Hematopoietic multipotent progenitor cell treated with erythropoietin and hydrocortisone succinate and interleukin-3 and kit ligand, for 15 days (in vitro differentiated cells): ENCODE measurements at regions not wholly inside any gene's neighbourhood (a gene's known extent, or its start where the extent isn't known, plus 50 kb on each side); places are given as distances from the start of the nearest gene placed in this dataset.

Experiments used
- DNase-seq: peaks from one replicate; pipeline ENCODE4 v3.0.0-alpha.2; 2015; ENCODE audit warnings: low spot score

DNA sequence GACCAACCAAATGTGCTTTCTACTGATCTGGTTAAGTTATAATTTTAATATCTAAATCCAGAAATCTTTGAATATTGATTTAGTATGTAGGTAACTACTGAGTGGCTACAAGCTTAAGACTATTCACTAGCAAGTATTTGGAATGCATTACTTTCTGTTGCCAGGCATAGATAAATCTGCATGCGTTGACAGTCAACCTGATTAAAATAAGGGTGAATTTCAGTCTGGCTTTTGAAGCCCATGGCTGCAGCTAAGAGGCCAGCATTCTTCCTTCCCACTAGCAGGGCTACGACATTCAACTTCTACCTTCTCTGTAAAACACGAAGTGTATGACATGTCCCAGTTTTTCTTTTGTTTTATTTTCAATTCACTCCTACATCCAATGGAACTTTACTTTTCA lies 340.6 kb downstream of the EPHA4 start:
- no peak for DNase-seq

GRCh38 chr2:221235941-221236340 lies 336.2 kb downstream of the EPHA4 start:
- no peak for DNase-seq

DNA sequence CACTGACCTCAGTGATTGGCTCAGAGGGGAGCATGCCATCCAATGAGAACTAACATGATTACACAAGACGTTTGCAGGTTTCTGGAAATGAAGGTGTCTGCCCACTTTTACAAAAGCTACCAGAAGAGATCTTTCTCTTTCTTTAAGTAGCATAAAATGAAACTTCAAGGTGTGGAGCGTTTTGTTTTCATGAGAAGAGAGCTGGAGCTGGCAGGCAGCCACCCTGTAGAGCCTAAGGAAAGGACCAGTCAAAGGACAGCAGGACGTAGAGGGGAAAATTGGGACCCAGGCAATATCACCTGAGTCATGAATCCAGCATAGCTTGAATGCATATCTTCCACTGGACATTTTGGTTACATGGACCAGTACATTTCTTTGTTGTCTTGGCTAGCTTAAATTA lies 331.0 kb downstream of the EPHA4 start:
- DNase-seq: no peak

- DNase-seq: no peak
These were observed 328.3 kb downstream of the EPHA4 start for GRCh38 chr2:221243771-221244170.

- DNase-seq: no peak
These were observed 327.1 kb downstream of the EPHA4 start for GRCh38 chr2:221245045-221245444.

GRCh38 chr2:221245772-221246171 lies 326.3 kb downstream of the EPHA4 start:
- no peak for DNase-seq

DNA sequence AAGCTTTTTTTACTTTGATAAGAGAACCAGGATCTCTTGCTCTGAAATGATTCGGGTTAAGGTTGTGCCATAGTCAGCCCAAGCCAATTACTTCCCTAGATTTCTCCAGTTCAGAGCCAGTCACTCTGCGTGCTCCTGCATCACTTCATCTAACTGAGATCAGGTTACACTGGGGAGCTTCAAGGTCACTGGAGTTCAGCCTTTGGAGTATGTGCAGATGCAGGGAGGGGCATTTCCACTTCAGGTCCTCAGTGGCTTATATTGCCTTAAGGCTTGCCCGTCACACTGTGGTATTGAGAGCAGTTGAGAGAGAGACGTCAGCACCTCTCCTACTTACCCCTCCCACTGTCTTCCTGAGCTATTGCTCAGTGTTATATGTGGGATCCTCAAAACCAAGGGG lies 317.8 kb downstream of the EPHA4 start:
- DNase-seq: no peak

DNA sequence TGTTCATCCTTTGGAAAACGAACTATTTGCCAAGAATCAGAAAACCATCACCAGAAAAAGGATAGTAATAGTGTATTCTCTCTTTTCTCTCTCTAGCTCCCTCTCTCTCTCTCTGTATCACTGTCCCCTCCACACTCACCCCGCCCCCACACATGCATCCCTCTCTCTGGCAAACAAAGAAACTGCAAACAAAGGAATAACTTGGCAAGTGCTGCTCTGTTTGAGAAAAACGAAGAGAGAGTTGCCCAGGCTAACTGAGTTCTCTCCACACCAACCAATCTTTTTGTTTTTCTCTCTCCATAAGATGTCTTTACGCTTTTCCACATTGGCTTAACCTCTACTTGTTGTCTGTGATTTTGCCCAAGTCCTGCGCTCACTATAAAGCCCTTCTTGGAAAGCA lies 316.2 kb downstream of the EPHA4 start:
- DNase-seq: no peak

DNA sequence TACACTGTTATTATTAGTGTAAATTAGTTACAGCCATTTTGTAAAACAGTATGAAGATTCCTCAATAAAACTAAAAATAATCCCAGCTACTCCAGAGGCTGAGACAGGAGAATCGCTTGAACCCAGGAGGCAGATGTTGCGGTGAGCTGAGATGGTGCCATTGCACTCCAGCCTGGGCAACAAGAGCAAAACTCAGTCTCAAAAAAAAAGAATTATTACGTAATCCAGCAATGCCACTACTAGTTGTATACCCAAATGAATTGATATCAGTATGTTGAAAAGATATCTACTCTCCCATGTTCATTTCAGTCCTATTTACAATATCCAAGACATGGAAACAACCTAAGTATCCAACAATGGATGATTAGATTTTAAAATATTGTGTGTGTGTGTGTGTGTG lies 313.6 kb downstream of the EPHA4 start:
- no peak for DNase-seq

- DNase-seq: no peak
These were observed 309.5 kb downstream of the EPHA4 start for GRCh38 chr2:221262651-221263050.

DNA sequence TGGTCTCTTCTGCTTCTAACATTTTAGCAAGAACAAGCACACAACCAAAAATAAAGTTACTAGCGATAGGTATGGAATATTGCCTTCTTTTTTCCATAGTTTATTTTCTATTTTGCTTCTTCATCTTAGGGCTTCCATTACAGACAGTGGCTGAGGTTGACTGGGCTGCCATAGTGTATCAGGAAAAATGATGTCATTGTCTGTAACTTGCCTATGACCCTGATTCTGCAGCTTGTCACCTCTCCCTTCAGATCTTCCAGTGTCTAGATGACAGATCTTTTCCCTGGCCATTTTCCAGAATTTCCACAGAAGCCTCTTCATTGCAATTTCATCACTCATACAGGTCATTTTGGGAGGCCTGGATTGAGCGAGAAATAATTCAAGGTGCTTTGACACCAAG lies 308.5 kb downstream of the EPHA4 start:
- no peak for DNase-seq

- no peak for DNase-seq
These were observed 307.8 kb downstream of the EPHA4 start for GRCh38 chr2:221264318-221264717.

DNA sequence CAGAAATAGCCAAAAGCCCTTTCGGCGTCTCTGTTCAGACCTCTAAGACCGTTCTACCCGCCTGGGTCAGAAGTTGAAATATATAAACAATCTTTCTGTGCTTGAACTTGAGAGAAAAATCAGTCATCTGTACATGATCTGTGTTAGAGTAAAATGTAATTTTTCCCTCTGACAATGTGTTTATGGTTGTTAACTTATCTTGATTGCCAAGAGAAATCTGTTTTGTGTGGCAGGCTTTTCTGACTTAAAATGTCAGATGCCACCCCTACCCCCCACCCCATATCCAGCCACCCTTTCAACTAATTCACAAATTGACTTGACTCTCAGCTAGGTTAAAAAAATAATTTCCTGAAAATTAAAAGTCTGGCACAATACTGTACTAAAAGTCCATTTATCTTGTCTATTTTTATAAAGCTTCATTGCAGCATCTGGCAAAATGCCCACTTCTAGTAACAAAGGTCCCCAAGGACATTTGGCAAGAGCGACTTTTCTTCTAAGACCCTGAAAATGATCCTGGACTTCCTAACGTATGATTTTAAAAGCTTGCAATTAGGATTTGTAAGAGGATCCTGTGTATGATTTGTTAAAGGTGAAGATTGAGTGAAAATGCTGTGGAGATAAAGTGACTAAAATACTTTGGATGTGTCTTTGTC lies 304.2 kb downstream of the EPHA4 start:
- no peak for DNase-seq

DNA sequence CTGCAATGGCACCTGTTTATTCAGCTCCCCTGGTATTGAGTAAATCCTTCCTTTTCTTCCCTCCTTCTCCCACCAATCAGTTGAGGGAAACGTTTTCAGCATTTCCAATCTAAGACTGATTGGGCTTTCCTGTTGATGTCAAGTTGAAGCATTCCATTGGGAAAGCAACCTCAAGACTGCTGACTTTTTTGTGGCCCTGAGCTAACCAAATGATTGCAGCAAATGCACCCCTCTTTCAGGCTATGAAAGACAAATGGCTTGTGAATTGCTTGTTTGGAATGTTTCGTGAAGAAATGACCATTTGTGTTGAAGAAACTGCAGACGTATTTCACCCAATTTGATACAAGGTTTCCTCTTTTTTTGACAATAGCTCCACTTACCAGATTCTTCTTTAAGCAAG lies 303.5 kb downstream of the EPHA4 start:
- DNase-seq: no peak

GRCh38 chr2:221270806-221271205 lies 301.3 kb downstream of the EPHA4 start:
- no peak for DNase-seq

- no peak for DNase-seq
These were observed 299.4 kb downstream of the EPHA4 start for GRCh38 chr2:221272729-221273128.

DNA sequence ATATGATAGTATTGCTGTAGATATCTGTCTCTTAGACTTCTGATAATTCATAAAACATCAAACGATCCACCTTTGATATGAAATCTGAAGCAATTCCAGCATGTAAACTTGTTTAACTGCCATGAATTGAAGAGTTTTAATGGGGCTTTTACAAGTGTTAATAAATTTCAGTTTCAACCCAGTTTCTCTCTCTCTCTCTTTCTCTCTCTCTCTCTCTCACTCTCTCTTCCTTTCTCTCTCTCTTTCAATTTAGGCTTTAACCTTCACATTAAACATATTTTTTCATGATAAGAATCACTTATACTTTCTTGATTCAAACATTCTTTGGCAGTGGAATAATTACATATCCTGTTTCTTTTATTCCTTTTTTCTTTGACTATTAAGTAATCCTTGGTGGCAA lies 296.1 kb downstream of the EPHA4 start:
- DNase-seq: no peak

GRCh38 chr2:221276601-221277000 lies 295.5 kb downstream of the EPHA4 start:
- DNase-seq: no peak

DNA sequence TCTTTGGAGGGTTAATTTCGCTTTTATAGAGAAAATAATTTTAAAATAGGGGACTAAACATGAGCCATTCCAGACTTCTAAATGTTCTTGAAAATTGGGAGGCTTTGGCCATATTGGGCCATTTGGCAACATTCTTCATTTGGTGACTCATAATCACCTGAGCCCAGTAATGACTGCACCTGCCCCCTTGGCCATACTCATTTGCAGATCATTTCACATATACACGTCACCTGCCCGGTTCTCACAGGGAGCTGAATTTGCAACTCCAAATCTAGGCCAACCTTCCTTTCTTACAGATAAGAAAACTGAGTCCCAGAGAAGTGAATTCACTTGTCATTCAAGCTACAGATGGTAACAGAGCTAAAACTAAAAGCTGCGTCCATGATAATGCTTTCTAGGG lies 289.7 kb downstream of the EPHA4 start:
- DNase-seq: no peak

- no peak for DNase-seq
These were observed 288.1 kb downstream of the EPHA4 start for GRCh38 chr2:221283896-221284545.

- no peak for DNase-seq
These were observed 287.0 kb downstream of the EPHA4 start for GRCh38 chr2:221285148-221285547.

GRCh38 chr2:221286406-221286805 lies 285.7 kb downstream of the EPHA4 start:
- no peak for DNase-seq

DNA sequence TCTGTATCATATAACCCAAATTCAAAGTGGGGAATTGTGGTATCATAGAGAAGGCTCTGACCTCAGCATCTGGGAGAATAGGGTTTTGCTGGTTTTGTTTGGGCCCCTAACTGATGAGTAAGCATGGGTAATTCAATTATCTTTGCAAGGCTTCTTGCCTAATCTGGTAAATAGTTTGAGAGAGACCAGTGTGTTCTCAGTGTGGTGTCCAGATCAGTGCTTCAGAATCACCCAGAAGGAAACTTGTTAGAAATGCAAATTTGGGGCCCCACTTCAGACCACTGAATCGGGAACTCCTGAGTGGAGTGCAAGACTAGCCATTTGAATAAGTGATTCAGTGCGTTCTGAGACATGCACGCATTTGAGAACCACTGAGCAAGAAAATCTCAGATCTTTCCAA lies 282.7 kb downstream of the EPHA4 start:
- DNase-seq: no peak

DNA sequence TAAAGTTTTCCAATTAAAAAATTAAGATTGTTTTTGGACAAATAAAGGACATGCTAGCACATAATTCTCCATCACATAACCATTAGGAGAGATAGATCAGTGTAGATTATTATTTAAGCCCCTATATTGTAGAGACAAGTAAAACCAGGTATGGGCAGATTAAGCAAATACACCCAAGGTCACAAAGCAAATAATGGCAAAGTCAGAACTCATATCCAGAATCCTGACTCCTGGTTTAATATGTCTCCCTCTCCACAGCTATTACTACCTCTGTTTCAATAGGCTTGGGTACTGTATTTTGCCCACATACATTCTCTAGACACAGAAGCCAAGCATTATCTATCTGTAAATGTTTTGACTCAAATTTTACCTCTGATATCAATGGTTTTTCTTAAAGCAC lies 282.3 kb downstream of the EPHA4 start:
- DNase-seq: no peak
